ENCODE measurements at regions not wholly inside any gene's neighbourhood (a gene's known extent, or its start where the extent isn't known, plus 50 kb on each side); places are given as distances from the start of the nearest gene placed in this dataset.
A peak's percentile ranks its signal among the peaks of the same experiment; 100 is the strongest.

DNA sequence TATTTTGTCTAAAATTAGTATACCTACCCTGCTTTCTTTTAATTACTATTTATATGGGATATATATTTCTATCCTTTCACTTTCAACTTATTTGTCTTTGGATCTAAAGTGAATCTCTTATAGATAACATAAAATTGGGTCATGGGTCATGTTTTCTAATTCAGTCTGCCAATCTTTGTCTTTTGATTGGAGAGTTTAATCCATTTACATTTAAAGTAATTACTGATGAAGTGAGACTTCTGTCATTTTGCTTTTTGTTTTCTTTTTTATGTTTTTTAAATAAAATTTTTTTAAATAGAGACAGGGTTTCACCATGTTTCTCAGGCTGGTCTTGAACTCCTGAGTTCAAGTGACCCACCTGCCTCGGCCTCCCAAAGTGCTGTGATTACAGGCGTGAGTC, 50.5 kb upstream of the PRDM1 start:
- Histone ChIP-seq H3K4me3 (no peak overlapping the region), H3K27me3 (ENCODE audit: low read depth) (no peaks in the 10 kb centered on the region), H3K36me3 (no peaks in the 10 kb centered on the region), H3K9me3 (no peaks in the 10 kb centered on the region), H3K27ac (no peak overlapping the region), H3K4me1 (no peaks in the 10 kb centered on the region)
- TF ChIP-seq, protein P1, sequence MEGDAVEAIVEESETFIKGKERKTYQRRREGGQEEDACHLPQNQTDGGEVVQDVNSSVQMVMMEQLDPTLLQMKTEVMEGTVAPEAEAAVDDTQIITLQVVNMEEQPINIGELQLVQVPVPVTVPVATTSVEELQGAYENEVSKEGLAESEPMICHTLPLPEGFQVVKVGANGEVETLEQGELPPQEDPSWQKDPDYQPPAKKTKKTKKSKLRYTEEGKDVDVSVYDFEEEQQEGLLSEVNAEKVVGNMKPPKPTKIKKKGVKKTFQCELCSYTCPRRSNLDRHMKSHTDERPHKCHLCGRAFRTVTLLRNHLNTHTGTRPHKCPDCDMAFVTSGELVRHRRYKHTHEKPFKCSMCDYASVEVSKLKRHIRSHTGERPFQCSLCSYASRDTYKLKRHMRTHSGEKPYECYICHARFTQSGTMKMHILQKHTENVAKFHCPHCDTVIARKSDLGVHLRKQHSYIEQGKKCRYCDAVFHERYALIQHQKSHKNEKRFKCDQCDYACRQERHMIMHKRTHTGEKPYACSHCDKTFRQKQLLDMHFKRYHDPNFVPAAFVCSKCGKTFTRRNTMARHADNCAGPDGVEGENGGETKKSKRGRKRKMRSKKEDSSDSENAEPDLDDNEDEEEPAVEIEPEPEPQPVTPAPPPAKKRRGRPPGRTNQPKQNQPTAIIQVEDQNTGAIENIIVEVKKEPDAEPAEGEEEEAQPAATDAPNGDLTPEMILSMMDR (IDR thresholded peaks at IDR 0.05), result no peak
- ATAC-seq, result no peak
- no peak for DNase-seq
- intact Hi-C loops (cut with DNase I), result no loop called here

DNA sequence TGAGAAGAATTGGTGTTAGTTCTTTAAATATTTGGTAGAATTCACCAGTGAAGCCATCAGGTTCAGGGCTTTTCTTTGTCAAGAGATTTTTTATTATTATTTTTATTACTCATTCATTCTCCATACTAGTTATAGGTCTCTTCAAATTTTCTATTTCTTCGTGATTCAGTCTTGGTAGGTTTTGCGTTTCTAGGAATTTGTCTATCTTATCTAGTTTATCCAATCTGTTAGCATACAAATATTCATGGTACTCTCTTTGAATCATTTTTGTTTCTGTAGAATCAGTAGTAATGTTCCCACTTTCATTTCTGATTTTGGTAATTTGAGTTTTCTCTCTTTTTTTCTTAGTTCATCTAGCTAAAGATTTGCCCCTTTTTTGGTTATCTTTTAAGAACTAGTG, 52.3 kb upstream of the PRDM1 start:
- no peak overlapping the region for H3K4me3 ChIP-seq
- H3K36me3 ChIP-seq, result no peaks in the 10 kb centered on the region
- intact Hi-C loops (cut with DNase I), result no loop called here
- H3K4me1 ChIP-seq, result no peaks in the 10 kb centered on the region
- H3K27me3 ChIP-seq (ENCODE audit: low read depth), result no peaks in the 10 kb centered on the region
- no peak overlapping the region for H3K27ac ChIP-seq
- no peak for DNase-seq
- H3K9me3 ChIP-seq, result no peaks in the 10 kb centered on the region
- TF ChIP-seq, protein P1 (IDR thresholded peaks at IDR 0.05), result no peak
- no peak for ATAC-seq

DNA sequence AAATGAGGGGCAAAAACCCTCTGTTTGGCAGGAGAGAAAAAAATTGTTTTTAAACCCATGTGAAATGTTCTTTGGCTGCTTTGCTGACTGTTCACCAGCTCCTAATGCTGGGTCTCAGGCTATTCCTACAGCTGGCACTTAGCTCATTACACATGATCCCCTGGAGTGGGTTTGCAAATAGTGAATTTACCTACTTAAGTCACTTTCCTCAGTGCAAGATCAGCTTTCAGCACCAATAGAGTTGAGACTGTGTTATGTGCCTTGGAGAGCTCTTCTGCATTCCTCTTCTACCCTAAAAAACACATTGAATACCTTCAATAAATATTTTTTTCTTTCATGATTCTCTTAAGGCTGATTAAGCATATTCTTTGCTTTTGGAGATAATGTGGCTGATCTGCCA, 58.4 kb upstream of the PRDM1 start:
- TF ChIP-seq, protein P1 (IDR thresholded peaks at IDR 0.05), result no peak
- DNase-seq, result no peak
- H3K36me3 ChIP-seq, result no peaks in the 10 kb centered on the region
- H3K4me3 ChIP-seq, result no peak overlapping the region
- peaks cover 14% of the 10 kb centered on the region for H3K4me1 ChIP-seq
- peak; percentile 61 to 65 for ATAC-seq
- peaks cover 9% of the 10 kb centered on the region for H3K27me3 ChIP-seq (ENCODE audit: low read depth)
- no peak overlapping the region for H3K27ac ChIP-seq
- intact Hi-C loops (cut with DNase I), result no loop called here
- no peaks in the 10 kb centered on the region for H3K9me3 ChIP-seq

DNA sequence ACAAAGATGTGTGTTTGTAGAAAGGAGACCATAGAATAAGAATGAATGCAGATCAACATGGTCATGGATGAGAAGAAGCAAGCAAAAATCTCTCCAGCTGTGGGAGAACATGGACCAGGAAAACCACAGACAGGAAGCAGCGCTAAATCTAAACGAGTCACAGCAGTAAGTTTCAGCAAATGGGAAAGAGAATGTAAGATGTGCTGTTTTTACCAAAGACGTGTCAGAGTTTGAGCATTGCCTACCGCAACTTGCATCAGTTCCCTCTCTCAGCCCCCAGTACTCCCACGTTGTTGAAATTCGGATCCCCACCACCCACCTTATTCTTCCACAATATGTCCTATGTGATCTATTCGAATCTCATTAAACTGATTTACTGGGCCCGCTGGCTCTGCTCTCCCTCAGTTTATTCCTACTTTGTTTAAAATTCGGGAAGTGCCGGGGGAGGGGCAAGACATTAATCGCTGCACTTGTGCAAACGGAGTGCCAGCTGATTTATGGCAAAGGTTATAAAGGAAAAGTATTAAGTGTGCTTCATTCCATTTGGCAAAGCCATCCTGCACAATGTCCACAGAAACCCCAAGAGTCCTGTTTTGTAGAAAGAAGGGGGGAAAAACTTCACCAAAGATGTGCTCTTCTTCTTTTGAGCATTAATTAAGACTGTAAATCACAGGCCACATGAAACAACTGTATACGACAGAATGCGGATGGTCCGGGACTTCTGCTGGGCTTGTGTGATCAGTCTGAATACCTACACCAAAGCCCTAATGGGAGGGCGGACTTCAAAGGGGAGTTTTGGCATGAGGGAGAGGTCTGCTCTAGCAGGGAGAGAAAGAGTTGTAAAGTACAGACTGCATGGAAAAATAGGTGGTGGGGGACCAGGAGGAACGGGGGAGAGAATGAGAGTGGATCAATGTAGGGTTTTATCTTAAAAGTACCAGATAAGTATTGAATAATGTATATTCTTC, 59.1 kb upstream of the PRDM1 start:
- Histone ChIP-seq H3K27me3 (ENCODE audit: low read depth) (peaks cover 9% of the 10 kb centered on the region), H3K27ac (no peak overlapping the region), H3K4me3 (no peak overlapping the region), H3K9me3 (no peaks in the 10 kb centered on the region), H3K4me1 (peaks cover 14% of the 10 kb centered on the region), H3K36me3 (no peaks in the 10 kb centered on the region)
- DNase-seq (no peak), ATAC-seq (no peak)
- TF ChIP-seq, protein P1 (IDR thresholded peaks at IDR 0.05), result no peak
- intact Hi-C loops (cut with DNase I), result no loop called here

DNA sequence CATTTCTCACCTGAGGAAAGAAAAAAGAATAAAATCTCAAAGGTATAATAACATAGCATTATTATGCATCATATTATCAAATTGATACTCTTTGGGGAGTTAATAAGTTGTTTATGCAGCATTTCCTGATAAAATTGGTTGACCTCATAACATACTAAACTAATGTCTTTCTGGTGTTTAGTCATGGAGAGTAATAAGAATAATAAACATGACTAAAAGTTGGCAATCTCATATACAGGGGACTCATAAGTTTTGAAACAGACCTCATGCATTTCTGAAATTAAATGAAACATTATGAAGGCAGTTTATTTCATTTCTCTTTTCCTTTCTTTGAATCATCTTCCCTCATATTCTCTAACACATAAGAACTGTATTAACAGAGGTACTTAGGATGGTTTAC, 60.5 kb upstream of the PRDM1 start:
- ATAC-seq (no peak), DNase-seq (no peak)
- peaks cover 14% of the 10 kb centered on the region for H3K4me1 ChIP-seq
- no peaks in the 10 kb centered on the region for H3K9me3 ChIP-seq
- no peak overlapping the region for H3K4me3 ChIP-seq
- H3K36me3 ChIP-seq, result no peaks in the 10 kb centered on the region
- peaks cover 9% of the 10 kb centered on the region for H3K27me3 ChIP-seq (ENCODE audit: low read depth)
- TF ChIP-seq, protein P1 (IDR thresholded peaks at IDR 0.05), result no peak
- H3K27ac ChIP-seq, result no peak overlapping the region
- intact Hi-C loops (cut with DNase I), result no loop called here

All from lower lobe of right lung (tissue), 2 donors.